ENCODE measurements at regions not wholly inside any gene's neighbourhood (a gene's known extent, or its start where the extent isn't known, plus 50 kb on each side); places are given as distances from the start of the nearest gene placed in this dataset.

DNA sequence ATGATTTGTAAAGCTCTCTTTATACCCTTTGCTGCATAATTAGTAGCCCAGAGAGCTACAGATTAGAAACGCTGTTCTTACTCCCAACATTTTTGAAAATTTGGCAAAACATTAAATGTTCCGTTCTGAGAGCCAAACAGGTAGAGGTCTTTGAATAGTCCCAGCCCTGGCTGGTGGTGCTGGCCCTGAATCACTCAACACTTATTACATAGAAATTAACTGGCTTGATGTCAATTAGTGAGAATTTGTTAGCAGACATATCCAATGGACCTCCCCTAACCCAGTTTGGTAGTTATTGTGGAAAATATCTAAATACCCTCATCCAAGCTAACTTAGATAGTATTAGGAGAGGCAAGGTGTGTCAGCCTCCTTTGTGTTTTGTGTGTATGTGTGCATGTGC is 440.7 kb downstream of the MTX2 start:
- DNase-seq = no peak
- in situ Hi-C loops (cut with MboI; ENCODE audit: low pct_unique_long_range_greater_than_20kb, low sequenced_read_pairs) = no loop called here

DNA sequence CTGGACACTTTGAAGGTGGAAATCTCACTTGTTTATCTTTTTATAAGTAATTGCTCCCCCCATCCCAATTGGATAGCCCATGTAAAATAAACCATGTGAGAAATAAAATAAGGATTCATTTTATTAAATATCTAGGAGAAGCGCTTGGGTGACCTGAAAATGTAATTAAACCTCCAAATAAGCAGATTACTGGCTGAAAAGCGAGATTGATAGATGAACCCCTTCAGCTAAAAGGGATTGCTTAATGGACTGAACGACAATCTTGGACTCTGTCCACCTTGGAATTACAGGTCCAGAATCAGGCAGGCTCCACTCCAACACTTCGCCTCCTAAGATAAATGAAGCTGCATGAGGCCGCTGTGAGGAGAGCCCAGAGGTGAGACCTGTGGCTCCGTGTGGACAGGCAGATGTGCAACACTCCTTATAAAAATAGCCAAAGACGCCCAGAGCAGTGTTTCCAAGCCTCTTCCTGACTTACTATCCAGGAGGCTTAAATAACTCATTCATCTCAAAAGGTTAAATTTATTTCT is 441.5 kb downstream of the MTX2 start:
- DNase-seq = no peak
- in situ Hi-C loops (cut with MboI; ENCODE audit: low pct_unique_long_range_greater_than_20kb, low sequenced_read_pairs) = no loop called here

DNA sequence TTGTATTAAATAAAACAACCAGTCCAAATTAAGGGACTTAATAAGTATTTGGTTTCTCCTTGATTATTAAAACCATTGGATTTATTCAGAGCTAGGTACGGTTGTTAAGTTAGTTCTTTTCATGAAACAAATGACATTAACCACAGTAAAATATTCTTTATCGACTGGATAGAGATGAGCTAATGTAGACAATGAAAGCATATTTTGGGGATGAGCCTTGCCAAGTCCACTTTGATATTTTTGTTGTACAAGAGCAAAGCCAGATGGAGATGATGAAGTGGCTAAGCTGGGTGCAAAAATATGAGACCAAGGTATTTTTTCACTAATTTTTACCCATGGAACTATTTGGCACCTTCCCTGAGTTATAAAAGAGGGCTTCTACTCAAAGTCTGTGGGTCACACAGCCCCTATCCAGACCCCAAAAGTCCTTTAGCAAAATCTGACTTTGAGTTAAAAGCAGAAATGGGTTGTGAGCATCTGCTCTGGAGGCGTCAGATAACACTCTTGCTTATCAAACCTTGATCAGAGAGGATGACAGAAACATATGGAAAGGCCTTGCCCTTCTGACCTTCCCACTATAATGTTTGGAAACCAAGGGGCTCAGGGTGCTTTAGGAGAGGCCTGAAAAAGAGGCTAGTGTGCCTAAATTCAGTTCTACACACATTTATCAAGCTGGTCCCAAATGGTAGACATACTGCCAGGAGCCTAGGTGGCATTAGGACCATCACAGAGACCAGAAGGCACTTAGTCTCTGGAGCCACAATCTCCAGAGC is 456.8 kb downstream of the MTX2 start:
- DNase-seq = no peak
- in situ Hi-C loops (cut with MboI; ENCODE audit: low pct_unique_long_range_greater_than_20kb, low sequenced_read_pairs) = no loop called here

DNA sequence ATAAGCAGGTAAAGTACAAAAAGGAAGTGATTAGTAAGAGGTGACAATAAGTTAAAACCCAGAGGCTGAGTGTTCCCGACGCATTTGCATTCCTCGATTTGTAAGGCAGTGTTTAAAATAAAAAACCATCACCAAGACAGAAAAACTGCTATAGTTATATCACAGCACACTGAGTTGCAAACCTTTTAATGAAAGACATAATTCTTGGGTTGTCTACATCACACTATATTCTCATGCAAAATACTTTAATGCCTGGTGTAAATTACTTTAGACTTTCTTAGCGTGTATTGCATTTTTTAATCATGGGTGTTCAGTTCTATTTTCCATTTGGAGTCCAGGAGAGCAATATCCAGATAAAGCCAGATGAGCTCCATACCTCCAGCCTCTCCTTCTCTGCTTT is 458.5 kb downstream of the MTX2 start:
- no peak for DNase-seq
- in situ Hi-C loops (cut with MboI; ENCODE audit: low pct_unique_long_range_greater_than_20kb, low sequenced_read_pairs) = no loop called here

DNA sequence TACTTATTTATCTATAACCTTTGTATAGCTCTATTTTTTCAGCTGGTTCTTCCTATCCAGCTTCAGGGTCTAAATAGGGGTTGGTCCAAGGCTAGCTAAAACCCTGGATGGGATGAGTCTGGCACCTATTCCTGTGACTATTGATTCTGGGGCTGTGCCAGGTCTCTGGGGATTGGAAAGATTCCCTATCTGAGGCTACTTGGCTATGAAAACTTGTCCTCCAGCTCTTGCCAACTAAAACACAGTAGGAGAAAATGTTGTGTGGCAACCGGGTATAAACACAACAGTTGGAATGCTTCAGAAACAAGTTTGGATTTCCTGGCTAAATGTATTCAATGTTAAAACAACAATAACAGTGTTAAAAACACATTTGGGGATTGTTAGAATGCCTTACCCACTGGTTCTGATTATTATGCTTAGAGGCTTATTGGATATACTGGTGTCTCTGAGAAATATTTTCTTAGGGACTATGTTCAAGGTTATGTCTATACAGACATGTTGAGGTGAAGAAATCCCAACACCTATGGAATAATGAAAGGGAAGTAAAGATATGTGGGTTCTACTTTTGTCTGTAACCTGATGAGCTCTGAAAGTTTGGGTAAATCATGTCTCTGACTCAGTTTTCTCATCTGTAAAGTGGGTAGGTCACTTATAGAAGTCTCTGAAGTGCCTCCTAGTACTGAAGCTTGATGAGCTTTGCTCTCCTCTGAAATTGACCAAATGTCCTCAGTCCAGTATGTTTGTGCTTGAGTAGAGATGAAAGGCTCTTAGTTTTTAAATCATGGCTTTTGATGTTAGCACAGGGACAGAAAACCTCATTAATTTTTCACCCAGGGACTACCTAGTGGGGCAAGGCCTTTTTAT is 460.7 kb downstream of the MTX2 start:
- in situ Hi-C loops (cut with MboI; ENCODE audit: low pct_unique_long_range_greater_than_20kb, low sequenced_read_pairs) = no loop called here

DNA sequence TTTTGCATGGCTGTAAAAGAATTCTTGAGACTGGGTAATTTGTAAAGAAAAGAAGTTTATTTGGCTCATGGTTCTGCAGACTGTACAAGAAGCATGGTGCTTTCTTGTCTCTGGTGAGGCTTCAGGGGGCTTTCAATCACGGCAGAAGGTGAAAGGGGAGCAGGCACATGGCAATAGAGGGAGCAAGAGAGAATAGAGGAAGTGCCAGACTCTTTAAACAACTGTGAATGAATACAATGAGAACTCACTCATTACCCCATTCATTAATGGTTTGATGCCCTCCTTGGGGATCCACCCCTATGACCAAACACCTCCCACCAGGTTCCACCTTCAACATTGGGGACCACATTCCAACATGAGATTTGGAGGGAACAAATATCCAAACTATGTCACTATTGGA is 463.5 kb downstream of the MTX2 start:
- in situ Hi-C loops (cut with MboI; ENCODE audit: low pct_unique_long_range_greater_than_20kb, low sequenced_read_pairs) = no loop called here
- DNase-seq = no peak

More for the DNA sequence above, 460.7 kb downstream of the MTX2 start:
- DNase-seq = no peak

DNA sequence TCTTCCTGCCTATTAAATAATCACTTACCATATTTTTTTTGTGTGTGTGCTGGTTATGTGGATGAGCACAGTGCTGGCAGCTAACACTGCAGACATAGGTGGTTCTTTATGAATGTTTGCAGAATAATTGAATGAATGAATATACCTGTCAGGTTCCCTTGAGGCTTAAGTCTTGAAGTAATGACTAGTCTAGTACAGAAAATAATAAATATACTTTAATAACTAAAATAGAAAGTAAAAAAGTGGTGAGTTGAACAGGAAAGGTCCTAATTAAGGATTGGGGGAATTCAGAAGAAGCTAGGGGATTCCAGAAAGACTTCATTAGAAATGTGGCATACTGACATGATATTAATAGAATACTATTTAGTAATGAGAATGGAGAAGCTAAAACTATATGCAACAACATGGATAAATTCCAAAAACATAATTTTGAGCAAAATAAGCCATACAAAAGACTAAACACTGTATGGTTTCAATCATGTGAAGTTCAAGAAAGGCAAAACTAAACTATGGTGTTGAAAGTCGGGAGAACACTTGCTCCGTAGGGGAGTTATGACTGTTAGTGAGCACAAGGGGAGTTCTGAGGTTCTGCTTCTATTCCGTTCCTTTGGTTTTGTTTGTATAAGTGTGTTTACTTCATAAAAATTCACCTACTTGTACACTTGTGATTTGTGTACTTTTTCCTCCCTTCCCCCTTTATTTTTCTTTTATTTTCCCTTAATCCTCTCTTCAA is 464.6 kb downstream of the MTX2 start:
- in situ Hi-C loops (cut with MboI; ENCODE audit: low pct_unique_long_range_greater_than_20kb, low sequenced_read_pairs) = no loop called here
- DNase-seq = no peak

DNA sequence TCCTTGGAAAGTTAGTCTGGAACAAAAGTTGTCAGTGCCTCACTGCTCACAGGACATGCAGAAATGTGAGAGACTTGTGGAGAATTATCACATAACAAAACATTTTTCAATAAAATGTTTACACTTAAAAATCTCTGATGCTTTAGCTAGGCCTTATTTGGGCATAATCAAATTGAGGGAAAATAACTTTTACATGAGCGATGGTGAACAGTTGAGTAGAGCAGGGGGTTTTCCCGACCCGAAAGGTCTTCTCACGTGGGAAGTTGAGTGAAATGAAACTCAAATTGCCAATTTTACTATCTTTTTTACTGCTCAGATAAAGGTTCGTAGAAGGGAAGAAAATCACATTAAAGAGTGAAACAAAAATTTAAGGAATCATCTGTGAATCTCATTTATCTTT is 465.6 kb downstream of the MTX2 start:
- in situ Hi-C loops (cut with MboI; ENCODE audit: low pct_unique_long_range_greater_than_20kb, low sequenced_read_pairs) = no loop called here
- no peak for DNase-seq

DNA sequence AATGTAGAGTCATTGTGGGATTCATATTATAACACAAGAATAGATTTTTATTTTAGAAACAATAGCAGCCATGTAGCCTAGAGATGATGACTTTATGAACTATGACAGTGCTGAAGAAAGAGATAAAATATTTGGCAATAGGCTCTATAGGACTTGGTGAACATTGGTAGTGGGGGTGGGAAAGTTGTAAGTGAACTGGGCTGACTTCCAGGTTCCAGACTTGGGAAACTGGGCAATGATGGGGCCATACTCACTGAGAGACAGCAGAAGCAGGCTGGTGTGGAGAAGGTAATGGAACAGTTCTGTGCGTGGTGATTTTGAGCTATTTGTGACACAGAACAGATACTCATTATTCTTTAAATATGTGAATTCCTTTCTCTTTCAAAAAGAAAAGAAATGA is 470.3 kb upstream of the HNRNPA3 start:
- DNase-seq = no peak
- in situ Hi-C loops (cut with MboI; ENCODE audit: low pct_unique_long_range_greater_than_20kb, low sequenced_read_pairs) = no loop called here

DNA sequence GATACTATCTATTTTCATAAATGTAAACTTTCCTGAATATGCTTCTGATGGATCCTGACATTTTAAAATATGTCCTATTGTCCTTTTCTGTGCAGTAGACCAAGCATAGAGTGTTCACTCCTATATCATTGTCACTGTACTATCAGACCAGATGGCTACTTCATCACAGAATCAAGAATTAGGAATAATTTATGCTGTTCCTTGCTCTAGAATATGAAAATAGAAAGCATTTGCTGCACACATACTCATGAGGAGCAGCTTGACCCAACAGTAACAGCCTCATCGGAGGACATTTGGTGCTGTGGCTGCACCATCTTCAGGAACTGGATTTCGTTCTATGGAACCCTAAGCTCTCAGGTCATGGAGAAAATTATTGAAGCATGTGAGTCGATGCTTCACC is 468.9 kb upstream of the HNRNPA3 start:
- DNase-seq = no peak
- in situ Hi-C loops (cut with MboI; ENCODE audit: low pct_unique_long_range_greater_than_20kb, low sequenced_read_pairs) = no loop called here

DNA sequence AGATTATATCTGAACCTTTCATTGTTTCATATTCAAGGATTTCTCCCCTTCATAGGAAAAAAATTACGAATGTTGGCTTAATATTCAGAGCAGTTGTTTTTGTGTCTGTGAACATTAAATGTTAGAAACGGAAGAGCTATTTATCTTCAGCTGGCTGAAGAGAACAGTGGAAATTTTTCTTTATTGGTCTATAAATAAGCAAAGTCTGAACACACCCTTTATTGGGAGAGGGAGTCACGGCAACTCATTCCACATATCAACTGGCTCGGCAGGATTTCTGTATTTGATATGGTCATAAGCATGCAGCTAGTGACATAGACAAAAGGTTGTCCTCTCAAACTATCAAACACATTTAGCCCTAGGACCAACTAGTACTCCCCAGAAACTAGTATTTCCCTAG is 468.4 kb upstream of the HNRNPA3 start:
- in situ Hi-C loops (cut with MboI; ENCODE audit: low pct_unique_long_range_greater_than_20kb, low sequenced_read_pairs) = no loop called here
- no peak for DNase-seq

DNA sequence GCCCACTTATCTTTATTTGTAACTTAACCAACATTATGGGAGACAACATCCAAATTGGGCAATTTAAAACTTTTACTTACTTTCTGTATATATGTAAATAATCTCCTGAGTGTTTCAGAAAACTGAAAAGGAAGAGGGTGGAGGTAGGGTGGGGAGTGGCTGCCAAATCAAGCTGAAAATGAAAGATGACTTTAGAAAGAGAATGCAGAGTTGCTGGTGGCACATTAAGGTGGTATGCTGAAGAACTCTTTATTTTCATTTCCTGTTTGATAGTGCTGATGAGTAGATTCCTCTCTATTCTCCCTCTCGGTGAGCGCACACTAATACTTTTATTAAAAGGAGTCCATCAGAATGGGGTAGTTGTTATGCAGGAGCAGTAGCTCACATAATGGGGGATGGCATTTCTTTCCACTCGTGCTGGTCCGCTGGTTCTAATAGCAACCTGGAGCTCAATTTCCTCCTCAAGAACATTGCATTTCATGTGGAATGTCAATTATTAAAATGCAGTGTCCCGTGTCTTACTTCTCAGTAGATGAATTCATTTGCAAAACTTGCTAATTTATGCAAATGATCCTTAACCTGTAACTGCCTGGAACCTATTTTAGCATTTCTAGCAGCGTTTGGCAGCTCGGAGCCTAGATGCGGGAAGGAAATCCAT is 466.9 kb upstream of the HNRNPA3 start:
- in situ Hi-C loops (cut with MboI; ENCODE audit: low pct_unique_long_range_greater_than_20kb, low sequenced_read_pairs) = no loop called here
- no peak for DNase-seq

DNA sequence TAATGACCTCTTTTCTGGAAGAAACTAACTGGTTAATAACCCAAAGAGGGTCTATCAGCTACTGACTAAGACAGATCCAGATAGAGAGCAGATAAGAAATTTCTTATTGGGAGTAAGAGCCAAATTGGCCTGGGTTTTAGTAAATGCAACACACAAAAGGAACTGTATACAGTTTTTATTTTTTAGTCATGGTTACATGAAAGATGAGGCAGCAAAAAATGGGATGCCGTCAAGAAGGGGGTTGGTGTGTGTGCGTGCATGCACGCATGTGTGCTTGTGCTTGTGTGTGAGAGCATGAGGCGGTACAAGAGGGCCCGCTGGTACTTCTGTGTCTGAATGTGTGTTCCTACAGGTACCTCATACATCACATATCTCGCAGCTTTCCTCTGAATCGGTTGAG is 466.2 kb upstream of the HNRNPA3 start:
- in situ Hi-C loops (cut with MboI; ENCODE audit: low pct_unique_long_range_greater_than_20kb, low sequenced_read_pairs) = no loop called here
- DNase-seq = no peak

DNA sequence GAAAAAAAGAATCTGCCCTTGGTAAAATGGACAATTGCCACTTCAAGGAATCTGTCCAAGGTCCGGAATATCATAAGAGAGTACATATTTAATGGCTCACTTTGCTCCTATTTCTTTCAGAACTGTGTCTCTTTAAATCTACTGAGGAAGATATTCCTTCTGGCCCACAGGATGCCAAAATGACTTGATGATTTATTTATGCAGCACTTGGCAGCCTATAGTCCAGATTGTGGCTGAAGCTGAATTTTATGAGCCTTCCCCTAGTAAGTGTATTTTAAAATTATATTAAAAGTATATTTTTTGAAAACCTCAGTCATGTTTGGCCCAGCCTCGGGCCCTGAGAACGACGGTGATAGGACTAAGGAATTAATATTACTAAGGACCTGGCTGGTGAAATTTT is 465.1 kb upstream of the HNRNPA3 start:
- in situ Hi-C loops (cut with MboI; ENCODE audit: low pct_unique_long_range_greater_than_20kb, low sequenced_read_pairs) = no loop called here
- DNase-seq = no peak

DNA sequence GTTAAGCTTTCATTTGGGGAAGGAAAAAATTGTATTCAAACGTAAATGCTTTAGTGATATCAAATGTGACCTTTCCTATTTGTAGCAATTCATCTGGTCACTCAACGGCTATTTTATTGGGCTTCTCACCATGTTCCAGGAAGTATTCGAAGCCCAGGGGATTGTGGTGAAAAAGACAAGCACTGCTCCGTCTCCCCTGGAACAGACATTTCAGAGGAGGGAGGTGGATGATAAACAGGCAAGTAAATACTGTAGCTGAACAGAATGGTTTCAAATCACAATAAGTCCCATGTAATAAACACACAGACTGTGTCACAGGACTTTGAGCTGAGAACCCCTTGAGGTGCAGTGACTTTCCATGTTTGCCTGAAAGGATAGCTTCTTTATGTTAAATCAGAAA is 464.7 kb upstream of the HNRNPA3 start:
- in situ Hi-C loops (cut with MboI; ENCODE audit: low pct_unique_long_range_greater_than_20kb, low sequenced_read_pairs) = no loop called here
- DNase-seq = no peak

DNA sequence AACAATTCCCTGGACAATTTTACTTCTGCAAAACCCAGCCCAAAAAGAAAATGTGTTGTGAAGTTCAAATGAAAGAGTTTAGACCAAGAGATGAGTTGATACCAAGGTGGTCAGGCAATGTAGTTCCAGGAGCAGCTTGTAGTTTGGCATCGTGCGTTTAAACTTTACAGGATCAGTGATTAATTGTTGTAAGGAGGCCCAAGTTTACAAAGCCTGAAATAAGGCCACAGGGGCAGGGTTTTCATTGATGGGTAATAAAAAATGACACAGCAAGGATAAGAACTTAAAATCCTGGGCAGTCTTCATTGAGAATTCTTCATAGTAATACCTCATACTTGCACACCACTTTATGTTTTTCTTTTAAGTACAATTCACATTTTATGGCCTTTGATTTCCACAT is 463.9 kb upstream of the HNRNPA3 start:
- no peak for DNase-seq
- in situ Hi-C loops (cut with MboI; ENCODE audit: low pct_unique_long_range_greater_than_20kb, low sequenced_read_pairs) = no loop called here

DNA sequence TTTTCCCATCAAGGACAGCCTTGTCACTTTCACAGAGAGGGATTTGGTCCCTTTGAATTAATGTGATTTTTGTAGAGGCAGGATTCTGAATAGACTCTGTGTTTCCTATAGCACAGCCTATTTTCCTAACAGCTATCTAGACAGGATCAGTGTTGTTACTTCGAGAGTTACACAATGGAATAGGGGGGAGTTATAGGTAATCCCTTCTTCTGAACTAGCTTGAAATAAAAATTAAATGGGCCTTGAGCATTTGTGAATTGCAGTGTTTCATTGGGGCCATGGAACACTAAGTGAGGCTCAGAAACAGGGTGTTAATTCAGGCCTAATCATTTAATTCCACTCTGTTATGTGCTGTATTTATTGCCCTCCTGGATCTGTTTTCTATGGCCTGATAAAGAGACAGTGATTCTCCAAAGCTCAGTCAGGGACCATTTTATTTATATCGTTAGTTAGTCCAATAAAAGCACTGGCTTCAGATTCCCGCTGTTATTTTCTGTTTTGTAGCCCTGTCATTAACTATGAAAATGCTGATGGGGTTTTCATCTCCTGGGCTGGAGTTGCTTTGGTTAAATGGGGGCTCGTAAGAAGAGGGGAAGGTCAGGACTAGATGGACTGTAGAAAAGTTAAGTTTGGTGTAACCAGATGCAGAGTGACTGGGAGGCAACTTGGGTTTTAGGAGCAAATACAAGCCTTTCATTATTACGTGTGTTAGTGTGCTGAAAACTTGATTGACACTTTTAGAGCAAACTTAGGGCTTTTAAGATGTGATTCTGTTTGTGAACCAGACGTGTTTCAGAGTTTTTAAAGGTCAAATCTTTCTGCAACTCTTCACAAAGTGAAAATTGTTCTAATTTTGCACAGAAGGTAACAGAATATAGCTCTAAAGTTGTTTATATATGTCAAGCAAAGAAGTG is 461.0 kb upstream of the HNRNPA3 start:
- no peak for DNase-seq
- in situ Hi-C loops (cut with MboI; ENCODE audit: low pct_unique_long_range_greater_than_20kb, low sequenced_read_pairs) = no loop called here

DNA sequence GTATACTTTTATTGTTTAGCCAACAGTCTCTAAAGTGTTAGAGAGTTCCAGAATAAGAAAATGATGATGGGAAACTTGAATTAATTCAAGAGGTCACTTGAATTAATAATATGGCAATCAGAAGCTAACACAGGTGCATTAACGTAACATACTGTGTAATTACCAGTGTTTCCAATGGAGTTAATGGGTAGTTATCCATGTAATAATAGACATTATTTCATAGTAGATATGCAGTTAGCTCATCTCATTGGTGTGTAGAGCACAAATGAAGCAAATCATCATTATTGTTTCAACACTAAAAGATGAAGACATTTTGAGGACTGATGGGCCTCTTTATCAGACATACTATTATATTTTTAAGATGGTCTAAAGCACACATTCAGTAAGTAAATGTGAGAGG is 460.3 kb upstream of the HNRNPA3 start:
- no peak for DNase-seq
- in situ Hi-C loops (cut with MboI; ENCODE audit: low pct_unique_long_range_greater_than_20kb, low sequenced_read_pairs) = no loop called here
